ENCODE measurements at regions not wholly inside any gene's neighbourhood (a gene's known extent, or its start where the extent isn't known, plus 50 kb on each side); places are given as distances from the start of the nearest gene placed in this dataset.
"Not testable (repeated sequence)": the region's sequence is repeated elsewhere in the genome, so short reads cannot be mapped to it uniquely, and the experiment has no call there.

DNA sequence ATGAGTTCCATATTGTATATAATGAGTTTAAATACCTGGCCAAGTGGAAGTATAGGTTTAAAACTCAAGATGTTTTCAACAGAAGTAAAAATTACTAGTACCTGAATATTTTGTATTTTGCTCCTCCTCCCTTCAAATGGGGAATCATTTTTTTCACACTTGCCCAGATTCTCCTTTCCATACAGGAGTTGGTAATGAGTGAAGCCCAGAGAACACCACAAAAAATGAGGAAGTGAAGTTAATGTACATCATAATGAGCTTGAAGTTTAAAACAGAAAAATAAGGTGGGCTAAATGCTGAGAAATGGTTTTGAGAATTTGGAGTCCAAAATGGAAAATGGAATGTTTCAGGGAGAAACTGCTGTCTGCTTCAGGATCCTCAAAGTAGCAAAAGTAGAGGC, 364.8 kb upstream of the EMCN start:
- Mint-ChIP-seq H3K36me3 (ENCODE audit: low read depth) (no peaks in the 10 kb centered on the region), H3K27me3 (peaks cover 9% of the 10 kb centered on the region), H3K4me1 (ENCODE audit: low read depth) (no peaks in the 10 kb centered on the region), H3K9me3 (peaks cover 19% of the 10 kb centered on the region), H3K27ac (no peak overlapping the region), H3K4me3 (no peak overlapping the region)

DNA sequence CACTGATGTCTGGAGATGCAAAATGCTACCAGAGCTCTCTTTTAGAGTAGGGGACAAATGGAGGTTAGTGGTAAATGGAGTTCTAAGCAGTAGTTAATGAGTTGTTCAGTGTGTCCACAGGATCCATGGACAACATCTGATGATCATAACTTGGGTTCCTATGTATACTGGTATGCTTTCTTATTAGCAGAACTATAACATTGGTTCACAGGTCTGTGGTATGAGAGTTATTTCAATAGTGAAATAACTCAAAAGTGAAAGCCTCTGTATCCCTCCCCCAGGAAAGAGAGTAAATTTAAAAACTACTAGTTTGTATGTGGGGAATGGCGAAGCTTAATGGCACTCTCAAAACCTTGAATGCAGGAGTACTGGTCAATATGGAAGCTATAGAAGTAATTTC, 363.5 kb upstream of the EMCN start:
- Mint-ChIP-seq H3K9me3 (peaks cover 10% of the 10 kb centered on the region), H3K27me3 (peaks cover 5% of the 10 kb centered on the region), H3K27ac (no peak overlapping the region), H3K4me3 (no peak overlapping the region), H3K36me3 (ENCODE audit: low read depth) (no peaks in the 10 kb centered on the region), H3K4me1 (ENCODE audit: low read depth) (no peaks in the 10 kb centered on the region)

DNA sequence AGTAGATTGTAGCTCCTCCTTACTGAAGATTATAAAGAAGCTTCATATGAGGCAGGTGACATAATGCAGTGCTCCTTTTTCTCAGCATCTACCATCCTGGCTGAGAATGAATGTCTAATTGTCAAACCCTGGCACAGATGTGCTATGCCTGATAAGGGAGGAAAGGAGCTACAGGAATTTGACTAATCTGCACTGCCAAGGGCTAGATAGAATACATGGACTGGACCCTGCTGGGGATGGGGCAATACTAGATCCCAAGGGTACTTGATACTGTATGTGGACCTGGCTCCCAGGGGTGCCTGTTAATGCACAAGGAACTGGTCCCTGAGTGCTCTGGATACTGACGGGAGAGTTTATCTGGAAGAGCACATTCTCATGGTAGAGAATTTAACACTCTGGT, 362.2 kb upstream of the EMCN start:
- Mint-ChIP-seq H3K27ac (no peak overlapping the region), H3K4me1 (ENCODE audit: low read depth) (no peaks in the 10 kb centered on the region), H3K36me3 (ENCODE audit: low read depth) (no peaks in the 10 kb centered on the region), H3K9me3 (peaks cover 3% of the 10 kb centered on the region), H3K27me3 (peaks cover 5% of the 10 kb centered on the region), H3K4me3 (no peak overlapping the region)

DNA sequence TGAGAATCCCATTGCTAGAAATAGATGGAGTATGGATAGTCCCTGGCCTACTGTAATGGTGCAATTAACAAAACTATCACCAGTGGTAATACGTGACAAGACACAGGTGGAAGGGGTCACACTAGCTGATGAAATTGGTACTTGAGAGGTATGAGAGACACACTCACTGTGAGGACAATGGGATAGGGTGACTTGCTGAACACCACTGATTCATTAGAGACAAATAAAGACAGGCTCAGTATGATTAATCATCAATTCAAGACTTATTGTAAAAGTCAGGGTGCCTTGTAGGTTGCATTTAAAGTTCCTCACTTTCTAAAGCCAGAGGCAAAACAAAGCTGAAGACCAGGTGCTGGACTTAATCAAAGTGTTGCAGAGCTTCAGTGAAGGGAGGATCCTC, 361.6 kb upstream of the EMCN start:
- Mint-ChIP-seq H3K9me3 (peaks cover under 1% of the 10 kb centered on the region), H3K4me3 (no peak overlapping the region), H3K36me3 (ENCODE audit: low read depth) (no peaks in the 10 kb centered on the region)

DNA sequence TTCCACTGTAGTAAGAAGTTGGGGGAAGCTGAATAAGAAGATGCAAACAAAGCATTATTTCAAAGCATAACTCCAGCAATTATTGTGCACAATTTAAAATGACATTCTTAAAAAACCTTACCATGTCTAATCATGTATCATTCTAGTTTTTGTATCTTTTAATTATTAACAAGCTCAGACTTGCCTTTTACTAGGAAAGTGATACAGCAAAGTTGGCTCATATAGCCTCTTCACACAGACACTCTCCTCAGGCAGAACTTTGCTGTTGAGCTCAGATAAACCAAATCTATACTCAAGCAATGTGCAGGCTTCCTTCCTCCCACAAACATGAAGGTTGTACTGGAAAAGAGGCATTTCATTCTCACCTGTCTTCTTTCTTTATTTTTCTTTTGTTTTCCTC, 358.7 kb upstream of the EMCN start:
- H3K27me3 Mint-ChIP-seq = peaks cover 4% of the 10 kb centered on the region
- no peak overlapping the region for H3K4me3 Mint-ChIP-seq
- no peaks in the 10 kb centered on the region for H3K36me3 Mint-ChIP-seq (ENCODE audit: low read depth)
- no peak overlapping the region for H3K27ac Mint-ChIP-seq
- H3K4me1 Mint-ChIP-seq (ENCODE audit: low read depth) = no peaks in the 10 kb centered on the region
- no peaks in the 10 kb centered on the region for H3K9me3 Mint-ChIP-seq

More for the DNA sequence above, 361.6 kb upstream of the EMCN start:
- Mint-ChIP-seq H3K27ac (no peak overlapping the region), H3K27me3 (peaks cover 2% of the 10 kb centered on the region), H3K4me1 (ENCODE audit: low read depth) (no peaks in the 10 kb centered on the region)

DNA sequence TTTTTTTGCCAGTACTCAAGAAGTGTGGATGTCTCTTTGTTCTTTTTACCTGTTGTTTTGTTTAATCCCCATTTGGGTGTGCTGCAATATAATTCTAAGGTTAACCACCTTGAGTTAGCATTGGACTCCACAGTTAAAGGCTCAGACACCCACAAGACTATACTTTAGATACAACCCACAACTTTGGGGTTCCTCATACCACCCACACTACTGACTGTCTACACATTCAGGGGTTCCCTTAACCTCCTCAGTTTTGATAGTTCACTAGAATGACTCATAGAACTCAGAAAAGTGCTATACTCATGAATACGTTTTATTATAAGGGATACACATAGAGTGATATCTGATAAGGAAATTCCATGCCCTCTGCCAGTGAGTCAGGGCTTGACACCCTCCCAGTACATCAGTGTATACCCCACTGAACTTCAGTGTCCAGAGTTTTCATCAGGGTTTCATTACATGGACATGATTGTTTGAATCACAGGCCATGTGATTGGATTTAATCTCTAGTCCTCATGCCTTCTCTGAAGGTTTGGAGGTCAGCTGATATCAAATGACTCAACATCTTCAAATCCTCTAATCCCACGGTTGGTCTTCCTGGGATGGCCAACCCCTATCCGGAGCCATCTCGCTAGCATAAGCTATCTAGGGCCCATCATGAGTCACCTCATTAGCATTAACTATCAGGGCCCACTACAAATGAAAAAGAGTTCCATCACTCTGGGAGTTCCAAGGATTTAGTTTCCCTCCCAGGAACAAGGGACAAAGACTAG, 357.7 kb upstream of the EMCN start:
- no peaks in the 10 kb centered on the region for H3K4me1 Mint-ChIP-seq (ENCODE audit: low read depth)
- no peak overlapping the region for H3K27ac Mint-ChIP-seq
- H3K27me3 Mint-ChIP-seq = peaks cover 8% of the 10 kb centered on the region
- H3K4me3 Mint-ChIP-seq = no peak overlapping the region
- H3K9me3 Mint-ChIP-seq = no peaks in the 10 kb centered on the region
- no peaks in the 10 kb centered on the region for H3K36me3 Mint-ChIP-seq (ENCODE audit: low read depth)

DNA sequence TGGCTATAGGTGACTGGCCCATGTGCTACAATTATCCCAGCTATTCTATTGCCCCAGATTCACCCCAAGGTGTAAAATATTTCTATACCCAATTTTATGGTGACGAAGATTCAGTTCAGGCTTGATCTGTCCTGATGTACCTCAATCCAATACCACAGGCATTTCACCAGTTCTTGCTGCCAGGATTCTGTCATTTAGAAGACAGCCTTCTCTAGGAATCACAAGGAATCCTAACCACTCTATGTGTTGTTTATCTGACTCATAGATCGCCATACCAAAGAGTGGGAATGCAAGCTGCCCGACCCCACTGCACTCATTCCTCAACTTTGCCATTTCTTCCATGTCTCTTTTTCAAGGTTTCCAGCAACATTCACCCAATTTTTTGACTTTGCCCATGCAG, 355.0 kb upstream of the EMCN start:
- H3K27me3 Mint-ChIP-seq = peaks cover 8% of the 10 kb centered on the region
- no peaks in the 10 kb centered on the region for H3K36me3 Mint-ChIP-seq (ENCODE audit: low read depth)
- no peaks in the 10 kb centered on the region for H3K9me3 Mint-ChIP-seq
- no peak overlapping the region for H3K27ac Mint-ChIP-seq
- H3K4me3 Mint-ChIP-seq = no peak overlapping the region
- no peaks in the 10 kb centered on the region for H3K4me1 Mint-ChIP-seq (ENCODE audit: low read depth)

DNA sequence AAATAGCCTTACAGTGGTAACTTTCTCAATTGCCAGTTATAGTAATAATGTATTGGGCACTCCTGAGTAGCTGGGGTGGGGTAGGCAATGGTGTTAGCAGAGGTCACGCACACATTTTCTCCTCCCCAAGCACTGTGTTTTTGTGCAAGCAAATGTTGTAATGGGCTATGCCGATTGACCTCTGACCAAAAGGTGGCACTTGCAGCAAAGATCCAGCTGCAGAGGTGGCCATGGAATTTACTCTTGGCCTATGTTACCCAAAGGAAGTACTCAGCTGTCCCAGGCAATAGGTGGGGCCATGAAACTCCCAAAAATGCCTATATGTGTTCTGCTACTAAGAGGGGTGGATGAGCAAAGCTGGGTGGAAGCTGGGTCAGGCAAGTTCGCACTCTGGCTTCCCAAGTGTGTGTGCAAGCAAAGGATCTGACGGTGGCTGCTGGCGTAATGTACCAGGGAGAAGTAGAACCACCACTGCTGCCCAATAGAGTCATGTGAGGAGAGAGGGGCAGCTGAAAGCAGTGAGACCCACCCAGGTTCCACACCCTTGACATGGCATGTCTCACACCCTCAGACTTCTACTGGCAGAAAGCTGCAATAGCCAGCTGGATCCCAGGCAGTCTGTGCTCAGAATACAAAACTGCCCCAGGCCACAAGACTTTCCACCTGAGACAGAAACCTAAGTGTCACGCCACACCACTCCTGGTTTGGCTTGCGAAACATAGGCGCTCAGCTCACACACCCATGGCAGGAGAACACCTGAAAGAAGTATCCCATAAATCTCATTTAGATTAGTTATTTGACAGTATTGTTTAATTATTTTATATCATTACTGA, 353.3 kb upstream of the EMCN start:
- H3K9me3 Mint-ChIP-seq = peaks cover 4% of the 10 kb centered on the region
- H3K36me3 Mint-ChIP-seq (ENCODE audit: low read depth) = peaks cover under 1% of the 10 kb centered on the region
- H3K4me1 Mint-ChIP-seq (ENCODE audit: low read depth) = no peaks in the 10 kb centered on the region
- H3K27me3 Mint-ChIP-seq = peaks cover 8% of the 10 kb centered on the region
- H3K4me3 Mint-ChIP-seq = no peak overlapping the region
- no peak overlapping the region for H3K27ac Mint-ChIP-seq

DNA sequence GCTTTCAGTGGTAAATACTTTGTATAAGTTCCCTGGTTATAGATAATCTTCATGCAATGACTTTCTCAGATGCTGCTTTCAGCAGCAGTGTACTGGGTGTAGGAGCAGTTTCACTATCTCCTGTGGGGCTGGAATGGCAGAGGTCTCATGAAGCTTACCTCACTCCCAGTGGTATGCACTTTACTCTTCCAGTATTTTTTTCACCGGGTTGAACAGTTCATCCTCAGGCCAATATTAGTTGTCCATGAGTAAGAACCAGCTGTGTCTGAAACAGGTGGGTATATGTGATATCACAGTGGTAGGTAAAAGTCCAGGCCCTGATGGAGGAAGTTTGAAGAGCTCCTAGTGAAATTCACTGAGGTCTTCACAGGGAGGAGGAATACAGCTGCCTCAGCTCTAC, 351.5 kb upstream of the EMCN start:
- no peak overlapping the region for H3K27ac Mint-ChIP-seq
- peaks cover 14% of the 10 kb centered on the region for H3K27me3 Mint-ChIP-seq
- H3K4me3 Mint-ChIP-seq = no peak overlapping the region
- H3K36me3 Mint-ChIP-seq (ENCODE audit: low read depth) = peaks cover 7% of the 10 kb centered on the region
- no peaks in the 10 kb centered on the region for H3K4me1 Mint-ChIP-seq (ENCODE audit: low read depth)
- peaks cover 10% of the 10 kb centered on the region for H3K9me3 Mint-ChIP-seq

DNA sequence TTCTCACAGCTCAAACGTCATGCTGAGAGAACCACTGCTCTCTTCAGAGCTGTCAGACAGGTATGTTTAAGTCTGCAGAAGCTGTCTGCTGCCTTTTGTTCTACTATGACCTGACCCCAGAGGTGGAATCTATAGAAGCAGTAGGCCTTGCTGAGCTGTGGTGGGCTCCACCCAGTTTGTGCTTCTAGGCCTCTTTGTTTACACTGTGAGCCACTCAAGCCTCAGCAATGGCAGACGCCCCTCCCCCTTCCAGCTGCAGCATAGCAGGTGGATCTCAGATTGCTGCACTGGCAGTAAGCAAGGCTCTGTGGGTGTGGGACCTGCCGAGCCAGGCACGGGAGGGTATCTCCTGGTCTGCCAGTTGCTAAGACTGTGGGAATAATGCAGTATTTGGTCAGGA, 350.5 kb upstream of the EMCN start:
- peaks cover 14% of the 10 kb centered on the region for H3K27me3 Mint-ChIP-seq
- not testable (repeated sequence) for H3K4me1 Mint-ChIP-seq (ENCODE audit: low read depth); H3K4me3 Mint-ChIP-seq; H3K9me3 Mint-ChIP-seq; H3K27ac Mint-ChIP-seq; H3K36me3 Mint-ChIP-seq (ENCODE audit: low read depth)

DNA sequence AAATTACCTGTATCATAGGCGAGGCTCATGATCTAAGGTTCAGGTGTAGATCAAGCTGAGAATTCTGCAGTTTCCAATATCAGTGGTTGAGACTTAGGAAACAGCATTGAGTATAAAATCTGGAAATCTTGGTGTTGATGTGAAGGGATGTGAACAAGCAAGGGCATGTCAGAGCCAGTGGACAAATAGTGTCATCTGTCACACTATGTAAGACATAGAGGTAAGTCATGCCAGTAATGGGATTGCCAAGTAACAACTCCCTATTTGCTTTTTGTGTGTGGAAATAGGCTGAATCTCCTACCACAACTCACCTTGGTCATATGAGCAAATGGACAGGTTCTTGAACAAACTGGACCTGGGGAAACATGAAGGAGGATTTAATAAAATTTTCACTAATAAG, 334.5 kb upstream of the EMCN start:
- Mint-ChIP-seq H3K4me1 (ENCODE audit: low read depth) (no peaks in the 10 kb centered on the region), H3K36me3 (ENCODE audit: low read depth) (no peaks in the 10 kb centered on the region), H3K27ac (no peak overlapping the region), H3K4me3 (no peak overlapping the region), H3K9me3 (peaks cover 5% of the 10 kb centered on the region), H3K27me3 (peaks cover 4% of the 10 kb centered on the region)

DNA sequence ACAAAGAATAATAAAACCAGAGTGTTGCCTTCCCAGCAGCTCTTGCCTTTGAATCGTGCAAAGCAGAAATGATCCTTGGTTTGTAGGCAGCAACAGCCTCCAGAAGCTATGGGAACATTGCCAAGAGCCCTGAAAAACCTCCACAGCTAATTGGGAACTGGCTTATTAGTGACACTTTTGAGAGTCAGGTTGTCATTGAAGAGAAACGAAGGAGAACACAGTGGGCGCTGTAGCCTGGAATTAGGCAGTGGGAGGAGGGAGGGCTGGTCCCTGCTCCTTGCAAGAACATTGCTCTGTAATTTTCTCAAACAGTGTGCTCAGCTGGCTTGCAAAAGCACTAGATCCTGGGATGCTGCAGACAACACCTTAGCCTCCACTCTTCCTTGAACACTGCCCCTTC, 331.5 kb upstream of the EMCN start:
- peaks cover 5% of the 10 kb centered on the region for H3K9me3 Mint-ChIP-seq
- H3K4me3 Mint-ChIP-seq = no peak overlapping the region
- no peaks in the 10 kb centered on the region for H3K4me1 Mint-ChIP-seq (ENCODE audit: low read depth)
- H3K36me3 Mint-ChIP-seq (ENCODE audit: low read depth) = no peaks in the 10 kb centered on the region
- H3K27me3 Mint-ChIP-seq = no peaks in the 10 kb centered on the region
- H3K27ac Mint-ChIP-seq = no peak overlapping the region

DNA sequence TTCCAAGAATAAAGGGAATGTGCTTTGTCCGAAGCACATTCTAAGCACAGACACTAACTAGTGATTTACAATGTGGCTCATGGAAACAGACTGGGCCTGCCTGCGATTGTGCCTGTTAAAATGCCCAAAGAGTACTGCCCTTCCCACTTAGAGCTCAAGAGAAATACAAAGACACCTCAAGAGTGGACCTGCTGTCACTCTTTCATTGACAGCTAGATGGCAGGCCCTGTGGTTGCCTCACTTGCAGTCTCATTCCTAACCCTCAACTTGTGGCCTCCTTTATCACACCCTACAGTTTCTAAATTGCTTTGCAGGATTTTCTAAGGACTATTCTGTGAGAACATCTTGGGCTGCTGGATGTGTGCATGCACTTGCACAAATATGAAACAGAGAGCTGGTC, 331.0 kb upstream of the EMCN start:
- Mint-ChIP-seq H3K4me1 (ENCODE audit: low read depth) (no peaks in the 10 kb centered on the region), H3K9me3 (peaks cover 5% of the 10 kb centered on the region), H3K4me3 (no peak overlapping the region), H3K36me3 (ENCODE audit: low read depth) (no peaks in the 10 kb centered on the region), H3K27ac (no peak overlapping the region), H3K27me3 (no peaks in the 10 kb centered on the region)

DNA sequence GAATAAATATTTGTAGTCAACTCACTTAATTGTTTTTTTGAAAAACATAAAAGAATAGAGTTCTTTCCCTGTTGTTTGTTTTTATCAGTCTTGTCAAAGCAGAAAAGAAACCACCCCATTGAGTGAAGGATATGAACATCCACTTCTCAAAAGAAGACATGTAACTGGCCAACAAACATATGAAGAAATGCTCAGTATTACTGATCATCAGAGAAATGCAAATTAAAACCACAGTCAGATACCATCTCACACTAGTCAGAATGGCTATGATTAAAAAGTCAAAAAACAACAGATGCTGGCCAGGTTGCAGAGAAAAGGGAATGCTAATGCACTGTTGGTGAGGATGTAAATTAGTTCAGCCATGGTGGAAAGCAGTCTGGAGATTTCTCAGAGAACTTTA, 326.1 kb upstream of the EMCN start:
- Mint-ChIP-seq H3K27me3 (peaks cover 2% of the 10 kb centered on the region), H3K4me3 (no peak overlapping the region), H3K4me1 (ENCODE audit: low read depth) (no peaks in the 10 kb centered on the region), H3K36me3 (ENCODE audit: low read depth) (no peaks in the 10 kb centered on the region), H3K9me3 (no peaks in the 10 kb centered on the region), H3K27ac (no peak overlapping the region)

DNA sequence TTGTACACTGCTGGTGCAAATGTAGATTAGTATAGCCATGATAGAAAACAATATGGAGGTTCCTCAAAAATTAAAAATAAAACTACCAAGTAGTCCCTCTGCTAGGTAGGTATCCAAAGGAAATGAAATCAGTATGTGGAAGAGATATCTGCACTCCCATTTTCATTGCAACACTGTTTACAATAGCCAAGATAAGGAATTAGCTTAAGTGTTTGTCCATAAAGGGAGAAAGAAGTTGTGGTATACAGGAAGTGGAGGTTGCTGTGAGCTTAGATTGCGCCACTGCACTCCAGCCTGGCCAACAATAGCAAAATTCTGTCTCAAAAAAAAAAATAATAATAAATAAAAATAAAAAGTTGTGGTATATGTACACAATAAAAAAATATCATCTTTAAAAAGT, 325.0 kb upstream of the EMCN start:
- no peak overlapping the region for H3K27ac Mint-ChIP-seq
- H3K36me3 Mint-ChIP-seq (ENCODE audit: low read depth) = no peaks in the 10 kb centered on the region
- H3K9me3 Mint-ChIP-seq = no peaks in the 10 kb centered on the region
- H3K4me3 Mint-ChIP-seq = no peak overlapping the region
- H3K27me3 Mint-ChIP-seq = peaks cover 11% of the 10 kb centered on the region
- H3K4me1 Mint-ChIP-seq (ENCODE audit: low read depth) = no peaks in the 10 kb centered on the region

Measured in stimulated activated naive CD8-positive, alpha-beta T cell treated with anti-CD3 and anti-CD28 coated beads, Interleukin-15, Interleukin-2, amounts not matched to agents 100 ng/mL and 50 ng/mL, for 24 hours (primary cell).